Chondrocyte (in vitro differentiated cells): ENCODE measurements at regions not wholly inside any gene's neighbourhood (a gene's known extent, or its start where the extent isn't known, plus 50 kb on each side); places are given as distances from the start of the nearest gene placed in this dataset.

Experiments used
- DNase-seq: peaks from one replicate; pipeline ENCODE4 v3.0.0; 2021; ENCODE audit warnings: mixed read lengths, low spot score
- H3K27ac Mint-ChIP-seq: one replicate; pipeline ENCODE4 v1.8.0; 2021; ENCODE audit warnings: mild to moderate bottlenecking, moderate library complexity, mixed read lengths; ENCODE audit not compliant: unreplicated experiment
- H3K27me3 Mint-ChIP-seq: 2 replicates; pipeline ENCODE4 v1.8.0; 2021; ENCODE audit warnings: low read depth, mixed read lengths
- H3K36me3 Mint-ChIP-seq: 2 replicates; pipeline ENCODE4 v1.8.0; 2021; ENCODE audit warnings: low read depth, mixed read lengths
- H3K4me1 Mint-ChIP-seq: 2 replicates; pipeline ENCODE4 v1.8.0; 2021; ENCODE audit warnings: low read depth, mild to moderate bottlenecking, mixed read lengths
- H3K4me3 Mint-ChIP-seq: one replicate; pipeline ENCODE4 v1.8.0; 2021; ENCODE audit warnings: mild to moderate bottlenecking, moderate library complexity, mixed read lengths; ENCODE audit not compliant: unreplicated experiment
- H3K9me3 Mint-ChIP-seq: 2 replicates; pipeline ENCODE4 v1.8.0; 2021; ENCODE audit warnings: low read depth, mixed read lengths
- TF ChIP-seq, protein P1 (sequence below): fragments of 200-600 bp; sonication (generic); IDR thresholded peaks from 2 replicates; pipeline ENCODE4 v1.5.0; 2021; ENCODE audit warnings: antibody characterized with exemption, mild to moderate bottlenecking, moderate library complexity

DNA sequence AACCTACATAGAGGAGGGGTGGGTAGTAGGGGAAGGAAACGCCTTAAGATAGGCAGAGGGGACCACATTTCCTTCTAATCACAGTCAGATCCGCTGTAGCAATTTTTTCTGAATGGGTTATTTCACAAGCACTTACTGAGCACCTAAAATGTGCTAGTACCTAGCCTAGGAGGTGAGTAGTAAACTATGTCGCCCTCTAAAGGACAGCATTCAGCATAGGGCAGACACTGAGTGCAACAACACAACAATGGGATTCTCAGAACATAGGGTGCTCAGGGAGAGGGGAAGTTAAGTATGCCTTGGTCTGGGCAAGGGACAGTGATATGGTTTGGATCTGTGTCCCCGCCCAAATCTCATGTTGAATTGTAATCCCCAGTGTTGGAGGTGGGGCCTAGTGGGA is 166.1 kb upstream of the RAB6C start:
- no peak overlapping the region for H3K27ac Mint-ChIP-seq
- TF ChIP-seq, protein P1, sequence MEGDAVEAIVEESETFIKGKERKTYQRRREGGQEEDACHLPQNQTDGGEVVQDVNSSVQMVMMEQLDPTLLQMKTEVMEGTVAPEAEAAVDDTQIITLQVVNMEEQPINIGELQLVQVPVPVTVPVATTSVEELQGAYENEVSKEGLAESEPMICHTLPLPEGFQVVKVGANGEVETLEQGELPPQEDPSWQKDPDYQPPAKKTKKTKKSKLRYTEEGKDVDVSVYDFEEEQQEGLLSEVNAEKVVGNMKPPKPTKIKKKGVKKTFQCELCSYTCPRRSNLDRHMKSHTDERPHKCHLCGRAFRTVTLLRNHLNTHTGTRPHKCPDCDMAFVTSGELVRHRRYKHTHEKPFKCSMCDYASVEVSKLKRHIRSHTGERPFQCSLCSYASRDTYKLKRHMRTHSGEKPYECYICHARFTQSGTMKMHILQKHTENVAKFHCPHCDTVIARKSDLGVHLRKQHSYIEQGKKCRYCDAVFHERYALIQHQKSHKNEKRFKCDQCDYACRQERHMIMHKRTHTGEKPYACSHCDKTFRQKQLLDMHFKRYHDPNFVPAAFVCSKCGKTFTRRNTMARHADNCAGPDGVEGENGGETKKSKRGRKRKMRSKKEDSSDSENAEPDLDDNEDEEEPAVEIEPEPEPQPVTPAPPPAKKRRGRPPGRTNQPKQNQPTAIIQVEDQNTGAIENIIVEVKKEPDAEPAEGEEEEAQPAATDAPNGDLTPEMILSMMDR, result no peak

DNA sequence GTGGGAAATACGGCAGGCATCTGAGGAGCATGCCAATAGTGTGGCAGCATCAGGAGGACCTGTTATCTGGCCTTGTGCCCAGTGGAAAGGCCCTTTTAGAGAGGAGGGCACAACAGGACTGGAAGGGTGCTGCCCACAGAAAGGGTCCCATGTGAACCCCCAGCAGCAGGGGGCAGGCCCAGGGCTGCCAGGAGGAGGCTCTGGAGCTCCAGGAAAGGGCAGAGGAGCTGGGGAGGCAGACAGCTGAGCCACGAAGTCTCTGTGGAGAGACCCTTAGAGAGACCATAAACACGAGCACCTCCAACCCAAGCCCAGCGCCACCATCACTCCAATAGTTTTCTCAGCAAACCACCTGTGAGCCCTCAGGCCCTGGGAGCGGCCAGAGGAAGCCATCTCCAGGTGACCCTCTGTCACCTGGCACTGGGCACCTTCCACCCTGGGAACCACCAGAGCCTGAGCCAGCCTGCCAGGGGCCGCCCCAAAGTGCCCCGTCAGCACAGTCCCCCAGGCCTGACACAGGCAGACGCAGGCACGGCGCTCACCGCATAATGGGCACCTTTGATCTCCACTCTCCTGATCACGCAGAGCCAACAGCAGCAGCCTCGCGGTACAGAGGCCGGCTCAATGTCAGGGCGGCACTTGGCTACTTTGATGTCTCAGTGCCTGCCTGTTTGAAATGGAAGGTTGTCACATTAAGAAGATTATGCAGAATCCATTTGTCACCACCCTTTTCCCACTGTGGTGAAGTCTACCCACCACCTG is 162.5 kb upstream of the RAB6C start:
- Mint-ChIP-seq H3K4me3 (no peak overlapping the region), H3K4me1 (no peaks in the 10 kb centered on the region), H3K27ac (no peak overlapping the region), H3K9me3 (peaks cover 9% of the 10 kb centered on the region), H3K36me3 (no peaks in the 10 kb centered on the region), H3K27me3 (no peaks in the 10 kb centered on the region)
- TF ChIP-seq, protein P1, result no peak
- DNase-seq, result no peak

More for the DNA sequence above, 166.1 kb upstream of the RAB6C start:
- Mint-ChIP-seq H3K9me3 (peaks cover 9% of the 10 kb centered on the region), H3K27me3 (peaks cover 12% of the 10 kb centered on the region), H3K4me3 (no peak overlapping the region), H3K4me1 (no peaks in the 10 kb centered on the region), H3K36me3 (no peaks in the 10 kb centered on the region)
- no peak for DNase-seq

DNA sequence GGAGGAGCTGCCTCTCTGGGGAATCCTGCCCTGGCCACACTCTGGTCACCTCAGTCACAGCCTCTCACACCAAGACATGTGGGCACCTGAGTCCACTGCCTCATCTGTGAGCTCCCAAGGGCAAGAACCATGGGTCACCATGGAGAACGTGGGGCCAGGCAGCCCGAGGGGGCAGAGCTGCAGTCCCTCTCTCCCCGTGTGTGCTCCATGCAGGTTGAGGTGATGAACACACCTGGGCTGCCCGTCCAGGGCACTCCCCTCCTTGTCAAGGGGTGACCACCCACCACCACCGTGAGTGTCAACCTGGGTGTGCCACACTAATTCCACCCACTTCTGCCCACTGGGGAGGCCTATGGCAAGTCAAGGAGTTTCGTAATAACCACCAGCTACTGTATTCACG is 159.6 kb upstream of the RAB6C start:
- Mint-ChIP-seq H3K27ac (no peak overlapping the region), H3K36me3 (no peaks in the 10 kb centered on the region), H3K27me3 (no peaks in the 10 kb centered on the region), H3K4me1 (no peaks in the 10 kb centered on the region), H3K9me3 (peaks cover 9% of the 10 kb centered on the region), H3K4me3 (no peak overlapping the region)
- no peak for DNase-seq
- TF ChIP-seq, protein P1, result no peak

DNA sequence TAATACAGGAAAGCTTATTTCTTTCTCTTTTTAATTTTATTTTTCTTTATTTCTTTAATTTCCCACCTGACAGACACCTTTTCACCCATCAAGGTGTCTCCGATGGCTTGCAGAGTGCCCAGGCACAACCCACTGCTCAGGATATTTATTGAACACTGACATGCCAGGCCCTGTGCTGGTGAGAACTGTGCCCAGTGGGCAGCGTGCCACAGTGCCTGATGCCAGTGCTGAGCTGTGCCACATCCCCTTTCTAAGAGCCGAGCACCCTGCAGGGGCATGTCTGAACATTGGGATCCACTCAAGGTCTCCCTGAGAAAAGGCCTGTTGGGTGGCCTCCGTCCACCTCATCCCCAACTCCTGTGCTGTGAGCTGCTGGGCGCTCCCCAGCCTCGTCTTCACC is 158.6 kb upstream of the RAB6C start:
- peaks cover 1% of the 10 kb centered on the region for H3K9me3 Mint-ChIP-seq
- no peak overlapping the region for H3K27ac Mint-ChIP-seq

DNA sequence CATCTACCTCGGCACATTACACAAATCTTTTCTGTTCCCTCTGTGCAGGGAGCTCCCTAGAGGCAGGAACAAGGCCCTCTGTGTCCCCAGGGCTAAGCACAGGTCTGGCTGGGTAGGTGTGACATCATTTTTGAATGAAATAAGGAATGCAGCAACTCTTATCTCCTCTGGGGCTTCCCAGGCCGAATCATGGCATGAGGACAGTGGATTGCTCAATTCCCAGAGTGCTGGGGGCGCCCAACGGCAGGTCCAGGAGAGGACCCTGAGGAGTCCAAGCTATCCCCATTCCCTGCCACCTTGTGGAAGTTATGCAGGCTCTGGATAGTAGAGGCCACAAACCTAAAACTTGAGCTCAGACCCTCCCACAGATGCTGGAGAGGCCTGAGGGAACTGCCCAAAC is 158.0 kb upstream of the RAB6C start:
- H3K27me3 Mint-ChIP-seq, result no peaks in the 10 kb centered on the region
- no peaks in the 10 kb centered on the region for H3K9me3 Mint-ChIP-seq
- H3K27ac Mint-ChIP-seq, result no peak overlapping the region
- no peak overlapping the region for H3K4me3 Mint-ChIP-seq
- no peaks in the 10 kb centered on the region for H3K36me3 Mint-ChIP-seq
- H3K4me1 Mint-ChIP-seq, result no peaks in the 10 kb centered on the region
- no peak for DNase-seq
- TF ChIP-seq, protein P1, result no peak

More for the DNA sequence above, 158.6 kb upstream of the RAB6C start:
- H3K27me3 Mint-ChIP-seq, result no peaks in the 10 kb centered on the region
- no peak overlapping the region for H3K4me3 Mint-ChIP-seq
- H3K4me1 Mint-ChIP-seq, result no peaks in the 10 kb centered on the region
- no peaks in the 10 kb centered on the region for H3K36me3 Mint-ChIP-seq
- TF ChIP-seq, protein P1, result no peak
- no peak for DNase-seq
